Activated T-cell treated with anti-CD3 and anti-CD28 coated beads, Interleukin-2, amount 50 U/mL, for 48 hours (primary cell): ENCODE measurements at regions not wholly inside any gene's neighbourhood (a gene's known extent, or its start where the extent isn't known, plus 50 kb on each side); places are given as distances from the start of the nearest gene placed in this dataset.
"Not testable (repeated sequence)": the region's sequence is repeated elsewhere in the genome, so short reads cannot be mapped to it uniquely, and the experiment has no call there.

Experiments
- DNase-seq, 2 experiments: peaks; one replicate each; pipeline ENCODE4 v3.0.0-alpha.2; 2020

DNA sequence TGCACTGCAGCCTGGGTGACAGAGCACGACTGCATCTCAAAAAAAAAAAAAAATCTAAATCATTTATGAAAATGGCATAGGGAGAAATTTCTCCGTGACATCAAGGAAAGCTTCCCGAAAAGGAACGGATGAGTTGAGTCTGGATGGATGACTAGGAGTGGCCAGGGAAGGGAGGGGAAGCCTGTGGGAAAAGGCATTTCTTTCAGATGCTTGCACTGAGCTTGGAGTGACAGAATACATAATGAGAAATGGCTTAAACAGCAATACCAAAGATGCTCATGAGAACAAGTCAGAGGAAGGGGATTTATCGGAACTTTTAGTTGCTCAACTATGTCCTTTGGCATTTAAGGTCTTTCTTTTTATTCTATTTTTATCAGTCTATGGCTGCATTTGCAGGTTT, 1369.2 kb upstream of the TMEM132C start:
- DNase-seq: no peak

DNA sequence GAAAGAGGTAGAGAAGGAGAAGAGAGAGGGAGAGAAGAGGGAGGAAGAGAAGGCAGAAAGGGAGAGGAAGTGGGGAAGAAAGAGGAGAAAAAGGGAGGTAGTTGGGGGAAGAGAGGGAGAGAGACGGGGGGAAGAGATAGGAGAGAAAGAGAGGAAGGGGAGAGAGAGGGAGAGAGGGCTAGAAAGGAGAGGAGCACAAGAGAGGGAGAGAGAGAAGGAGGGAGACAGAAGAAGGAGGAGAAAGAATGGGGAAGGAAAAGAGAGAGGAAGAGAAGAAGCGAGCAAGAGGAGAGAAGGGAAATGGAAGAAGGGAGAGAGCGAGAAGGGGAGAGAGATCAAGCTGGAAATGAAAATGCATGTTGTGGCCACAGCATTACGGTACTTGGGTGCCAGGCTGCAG, 1368.4 kb upstream of the TMEM132C start:
- DNase-seq: no peak

GRCh38 chr12:126899926-126900792, 1366.8 kb upstream of the TMEM132C start:
- no peak for DNase-seq

DNA sequence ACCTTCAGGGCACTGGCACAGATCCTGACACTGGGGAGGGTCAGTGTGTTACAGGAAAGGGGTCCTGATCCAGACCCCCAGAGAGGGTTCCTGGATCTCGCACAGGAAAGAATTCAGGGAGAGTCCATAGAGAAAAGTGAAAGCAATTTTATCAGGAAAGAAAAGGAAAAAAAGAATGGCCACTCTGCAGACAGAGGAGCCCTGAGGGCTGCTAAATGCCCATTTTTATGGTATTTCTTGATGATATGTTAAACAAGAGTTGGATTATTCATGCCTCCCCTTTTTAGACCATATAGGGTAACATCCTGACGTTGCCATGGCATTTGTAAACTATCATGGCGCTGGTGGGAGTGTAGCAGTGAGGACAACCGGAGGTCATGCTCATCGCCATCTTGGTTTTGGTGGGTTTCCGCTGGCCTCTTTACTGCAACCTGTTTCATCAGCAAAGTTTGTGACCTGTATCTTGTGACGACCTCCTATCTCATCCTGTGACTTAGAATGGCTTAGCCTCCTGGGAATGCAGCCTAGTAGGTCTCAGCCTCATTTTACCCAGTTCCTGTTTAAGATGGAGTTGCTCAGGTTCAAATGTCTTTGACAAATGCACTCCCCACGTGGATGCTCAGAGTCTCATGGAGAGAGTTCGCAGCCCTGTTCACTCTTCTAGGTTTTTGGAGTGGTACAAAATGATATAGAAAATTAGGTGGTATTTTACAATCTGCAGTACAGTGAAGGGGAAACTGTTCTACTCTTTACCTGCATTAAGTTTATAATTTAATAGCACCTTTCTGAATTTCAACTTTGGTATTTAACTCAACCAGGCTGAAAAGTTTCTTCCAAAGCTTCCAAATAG, 1363.7 kb upstream of the TMEM132C start:
- no peak for DNase-seq

DNA sequence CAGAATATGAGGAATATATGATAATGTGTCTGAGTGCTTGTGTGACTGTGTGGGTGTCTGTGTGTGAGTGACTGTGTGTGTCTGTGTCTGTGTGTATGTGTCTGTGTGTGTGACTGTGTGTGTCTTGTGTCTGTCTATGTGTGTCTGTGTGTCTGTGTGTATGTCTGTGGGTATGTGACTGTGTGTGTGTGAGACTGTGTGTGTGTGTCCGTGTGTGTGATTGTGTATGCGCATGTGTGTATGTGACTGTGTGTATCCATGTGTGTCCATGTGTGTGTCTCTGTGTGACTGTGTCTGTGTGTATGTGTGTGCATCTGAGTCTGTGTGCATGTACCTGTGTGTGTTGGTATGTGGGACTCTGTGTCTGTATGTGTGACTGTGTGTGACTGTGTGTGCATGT, 1361.2 kb upstream of the TMEM132C start:
- no peak for DNase-seq

DNA sequence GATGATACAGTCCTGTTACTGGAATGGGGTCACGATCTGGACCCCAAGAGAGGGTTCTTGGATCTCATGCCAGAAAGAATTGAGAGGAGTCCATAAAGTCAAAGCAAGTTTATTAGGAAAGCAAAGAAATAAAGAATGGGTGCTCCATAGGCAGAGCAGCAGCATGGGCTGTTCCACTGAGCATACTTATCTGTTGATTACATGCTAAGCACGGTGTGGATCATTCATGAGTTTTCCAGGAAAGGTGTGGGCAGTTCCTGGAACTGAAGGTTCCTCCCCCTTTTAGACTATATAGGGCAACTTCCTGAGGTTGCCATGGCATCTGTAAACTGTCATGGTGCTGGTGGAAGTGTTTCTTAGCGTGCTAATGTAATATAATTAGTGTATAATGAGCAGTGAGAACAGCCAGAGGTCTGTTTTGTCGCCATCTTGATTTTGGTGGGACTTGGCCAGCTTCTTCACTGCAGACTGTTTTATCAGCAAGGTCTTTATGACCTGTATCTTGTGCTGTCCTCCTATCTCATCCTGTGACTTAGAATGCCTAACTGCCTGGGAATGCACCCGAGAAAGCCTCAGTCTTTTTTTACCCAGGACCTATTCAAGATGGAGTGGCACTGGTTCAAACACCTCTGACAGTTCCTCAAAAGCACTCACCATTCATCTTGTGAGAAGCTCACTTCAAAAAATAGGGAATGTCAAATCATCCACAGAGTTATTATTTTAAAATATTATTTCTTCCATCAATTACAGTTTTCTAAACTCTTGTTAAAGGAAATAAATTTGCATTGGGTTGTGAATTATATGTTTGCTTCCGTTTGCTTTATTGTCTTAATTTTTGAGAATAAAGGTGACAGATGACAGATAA, 1358.8 kb upstream of the TMEM132C start:
- no peak for DNase-seq

- no peak for DNase-seq
Observed at GRCh38 chr12:126908765-126909142, 1358.2 kb upstream of the TMEM132C start.

GRCh38 chr12:126910570-126910969, 1356.4 kb upstream of the TMEM132C start:
- DNase-seq: no peak

- DNase-seq: no peak
Observed at GRCh38 chr12:126912111-126912510, 1354.9 kb upstream of the TMEM132C start.

- no peak for DNase-seq
Observed at GRCh38 chr12:126914170-126914793, 1352.7 kb upstream of the TMEM132C start.

DNA sequence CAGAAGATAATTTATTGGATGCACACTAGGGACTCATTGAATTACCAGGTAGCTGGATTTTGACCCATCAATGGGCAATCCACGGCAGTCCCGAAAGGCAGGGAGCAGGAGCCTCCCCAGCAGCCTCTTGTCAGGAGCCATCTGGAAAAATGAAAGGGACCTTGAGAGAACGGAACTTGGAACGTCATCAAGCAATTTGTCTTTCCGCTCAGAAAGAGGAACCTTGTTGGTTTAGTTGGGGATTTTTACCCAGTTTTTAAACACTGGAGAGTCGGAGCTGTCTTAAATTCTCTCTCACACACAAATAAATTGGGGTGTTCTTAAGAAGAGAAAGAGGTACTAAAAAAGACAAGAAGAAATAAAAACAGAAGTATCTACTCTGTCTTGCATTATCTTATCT, 1351.7 kb upstream of the TMEM132C start:
- no peak for DNase-seq

GRCh38 chr12:126926023-126926594, 1340.9 kb upstream of the TMEM132C start:
- no peak for DNase-seq

DNA sequence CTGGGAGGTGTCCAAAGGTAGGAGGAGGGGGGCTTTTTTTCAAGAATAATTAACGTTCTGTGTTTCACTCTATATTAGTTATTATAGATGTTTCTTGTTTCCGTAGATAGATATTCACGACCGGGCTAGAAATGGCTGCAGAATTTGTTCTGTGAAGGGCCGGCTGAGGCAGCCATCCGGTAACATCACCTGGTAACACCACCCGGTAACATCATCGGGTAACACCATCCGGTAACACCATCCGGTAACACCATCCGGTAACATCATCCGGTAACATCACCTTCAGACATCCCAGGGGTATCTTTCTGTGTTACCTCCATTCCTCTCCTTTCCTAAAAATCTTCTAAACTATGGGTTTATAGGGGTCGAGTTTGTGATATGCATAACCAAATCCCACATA, 1336.7 kb upstream of the TMEM132C start:
- DNase-seq: no peak

DNA sequence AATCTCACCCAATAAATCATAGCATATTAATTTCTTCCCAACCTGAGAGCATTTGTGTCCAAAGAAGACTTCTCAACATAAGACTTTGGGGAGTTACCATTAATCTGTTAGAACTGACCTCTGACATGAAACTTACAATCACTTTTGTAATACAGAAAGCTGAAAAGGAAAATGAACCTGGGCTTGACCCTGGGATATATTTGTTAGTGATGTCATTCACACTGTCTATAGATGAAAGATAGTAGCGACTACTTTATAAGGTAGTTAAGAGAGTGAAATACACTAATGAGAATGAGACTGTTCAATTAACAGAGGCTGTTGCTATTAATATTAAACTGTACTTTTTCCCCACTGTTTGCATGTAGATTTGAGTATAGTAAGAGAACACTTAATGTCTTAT, 1334.8 kb upstream of the TMEM132C start:
- DNase-seq: no peak

DNA sequence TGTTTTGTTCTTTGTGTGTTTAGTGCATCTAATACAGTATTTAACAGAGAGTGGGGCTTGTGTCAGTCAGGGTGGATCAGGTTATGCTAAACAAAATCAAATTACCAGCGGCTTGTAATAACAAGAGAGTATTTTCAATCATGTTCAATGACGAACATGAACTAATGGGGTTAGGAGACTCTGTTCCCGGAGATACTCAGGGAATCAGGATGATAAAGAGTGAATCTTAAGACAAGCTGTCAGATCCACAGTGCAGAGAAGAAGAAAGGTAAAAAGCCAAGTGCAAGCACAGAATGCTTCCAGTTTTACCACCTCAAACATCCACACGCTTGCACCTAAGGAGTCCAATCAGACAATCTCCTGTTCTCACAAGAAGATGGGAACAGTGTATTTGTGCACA, 1331.5 kb upstream of the TMEM132C start:
- no peak for DNase-seq

DNA sequence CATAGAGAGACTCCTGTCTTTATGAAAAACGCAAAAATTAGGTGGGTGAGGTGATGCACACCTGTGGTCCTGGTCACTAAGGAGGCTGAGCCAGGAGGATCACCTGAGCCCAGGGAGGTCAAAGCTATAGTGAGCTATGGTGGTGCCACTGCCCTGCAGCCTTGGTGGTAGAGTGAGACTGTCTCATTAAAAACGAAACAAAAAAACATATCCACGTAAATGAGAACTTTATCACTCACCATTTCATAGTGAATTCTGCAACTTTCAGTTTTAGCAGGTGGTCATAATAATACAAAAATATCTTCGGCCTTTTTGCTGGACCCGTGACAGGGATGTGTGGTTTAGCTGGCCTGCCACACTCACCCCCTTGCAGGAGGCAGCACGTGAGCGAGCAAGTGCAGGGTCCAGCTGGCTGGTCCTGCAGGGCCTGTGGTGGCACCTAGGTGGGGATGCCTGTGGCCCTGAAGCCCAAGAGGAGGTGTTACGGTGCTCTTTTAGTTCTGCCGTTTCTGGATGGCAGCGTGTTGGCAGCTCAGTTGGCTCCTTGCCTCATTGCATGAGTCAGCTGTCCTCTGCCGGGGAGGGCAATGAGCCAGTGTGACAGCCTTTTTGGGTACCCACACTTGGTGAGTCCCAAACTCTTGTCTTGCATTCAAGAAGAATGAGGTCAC, 1330.7 kb upstream of the TMEM132C start:
- DNase-seq: peak in 1 of 2 experiments; percentile 14

DNA sequence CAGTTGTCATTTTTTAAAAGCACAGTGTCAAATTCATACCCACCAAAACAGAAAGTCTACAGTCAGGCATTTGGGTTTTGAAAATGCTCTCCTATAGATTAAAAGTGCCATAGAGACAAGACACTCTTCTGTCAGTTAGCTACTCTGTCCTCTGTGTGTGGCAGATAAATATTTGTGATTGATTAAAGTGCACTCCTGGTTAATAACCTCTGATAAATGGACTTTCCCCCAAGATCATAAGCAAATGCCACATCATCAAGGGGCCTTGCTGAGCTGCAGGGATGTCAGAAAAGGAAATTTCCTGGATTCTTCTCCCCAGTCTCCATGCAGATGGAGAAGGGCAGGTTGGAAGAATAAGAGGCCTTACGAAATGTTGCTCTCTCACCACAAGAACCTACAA, 1329.5 kb upstream of the TMEM132C start:
- no peak for DNase-seq

GRCh38 chr12:126944684-126945083, 1322.3 kb upstream of the TMEM132C start:
- no peak for DNase-seq

GRCh38 chr12:126946958-126947357, 1320.0 kb upstream of the TMEM132C start:
- DNase-seq: not testable (repeated sequence)

DNA sequence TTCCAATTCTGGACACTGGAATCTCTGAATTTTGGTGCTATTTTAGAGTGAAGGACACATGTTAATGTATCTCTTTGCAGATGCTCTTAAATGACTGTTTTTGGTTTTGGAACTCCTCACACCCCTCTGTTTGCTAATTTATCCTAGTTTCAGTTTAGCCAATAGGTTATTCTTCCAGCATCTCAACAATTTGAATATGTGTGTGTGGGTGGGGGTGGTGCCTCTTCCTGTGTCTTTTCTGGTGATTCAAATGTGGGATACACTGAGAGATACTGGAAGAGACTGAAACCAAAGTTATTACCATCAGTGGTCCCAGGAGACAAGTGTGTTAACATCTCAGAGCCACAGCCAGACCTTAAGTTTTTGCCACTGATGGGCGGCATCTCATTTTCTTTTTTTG, 1317.4 kb upstream of the TMEM132C start:
- no peak for DNase-seq

DNA sequence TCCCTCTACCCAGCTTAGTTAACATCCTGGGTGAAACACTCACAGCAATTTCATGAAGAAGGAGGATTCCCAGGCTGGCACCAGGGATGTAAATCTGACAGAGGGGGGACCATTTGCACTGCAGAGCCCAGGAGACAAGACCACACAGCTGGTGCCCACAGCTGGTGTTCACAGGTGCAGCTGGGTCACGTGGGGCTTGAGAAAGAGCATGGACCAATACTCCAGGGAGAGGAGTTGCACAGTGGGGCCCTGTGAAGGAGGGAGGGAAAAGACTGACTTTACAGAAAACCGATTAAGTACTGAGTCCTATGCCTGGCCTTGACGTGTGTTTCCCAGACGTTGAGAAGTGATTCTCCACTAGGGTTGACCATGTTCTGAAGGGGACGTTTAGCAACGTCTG, 1316.7 kb upstream of the TMEM132C start:
- DNase-seq: no peak
